Epithelial cell of proximal tubule (primary cell): ENCODE measurements at regions not wholly inside any gene's neighbourhood (a gene's known extent, or its start where the extent isn't known, plus 50 kb on each side); places are given as distances from the start of the nearest gene placed in this dataset.

Source experiments
- DNase-seq: peaks from one replicate; pipeline ENCODE4 v3.0.0-alpha.2; 2011; ENCODE audit warnings: low read depth
- H3K4me3 ChIP-seq: 2 replicates; pipeline ENCODE4 v1.5.1; 2011; ENCODE audit warnings: low read depth, mild to moderate bottlenecking, low read length
- CTCF ChIP-seq: conservative IDR thresholded peaks from 2 replicates; pipeline ENCODE4 v1.5.1; 2012; ENCODE audit warnings: low read depth, mild to moderate bottlenecking, low read length

GRCh38 chr15:97653896-97654295 lies 306.6 kb upstream of the ARRDC4 start:
- H3K4me3 ChIP-seq: no peak overlapping the region
- no peak for TF ChIP-seq CTCF
- no peak for DNase-seq

GRCh38 chr15:97654481-97655076 lies 305.9 kb upstream of the ARRDC4 start:
- no peak overlapping the region for H3K4me3 ChIP-seq
- no peak for TF ChIP-seq CTCF

GRCh38 chr15:97661796-97662195 lies 298.7 kb upstream of the ARRDC4 start:
- no peak for TF ChIP-seq CTCF
- no peak for DNase-seq
- no peak overlapping the region for H3K4me3 ChIP-seq

More at GRCh38 chr15:97654481-97655076, 305.9 kb upstream of the ARRDC4 start:
- DNase-seq: no peak

GRCh38 chr15:97672586-97672985 lies 287.9 kb upstream of the ARRDC4 start:
- no peak overlapping the region for H3K4me3 ChIP-seq
- no peak for DNase-seq
- TF ChIP-seq CTCF: no peak

GRCh38 chr15:97678656-97679055 lies 281.8 kb upstream of the ARRDC4 start:
- no peak for TF ChIP-seq CTCF
- no peak for DNase-seq
- H3K4me3 ChIP-seq: no peak overlapping the region

GRCh38 chr15:97679106-97679688 lies 281.3 kb upstream of the ARRDC4 start:
- no peak for TF ChIP-seq CTCF

More at GRCh38 chr15:97679106-97679688, 281.3 kb upstream of the ARRDC4 start:
- DNase-seq: no peak
- no peak overlapping the region for H3K4me3 ChIP-seq
